ENCODE measurements at regions not wholly inside any gene's neighbourhood (a gene's known extent, or its start where the extent isn't known, plus 50 kb on each side); places are given as distances from the start of the nearest gene placed in this dataset.

- CTCF ChIA-PET, result no interaction called here
- H3K4me3 Mint-ChIP-seq, result no peak overlapping the region
- POLR2A ChIA-PET, result no interaction called here
- no peak overlapping the region for H3K27ac Mint-ChIP-seq
- no peaks in the 10 kb centered on the region for H3K4me1 Mint-ChIP-seq
- DNase-seq, result no peak
- H3K9me3 Mint-ChIP-seq, result no peaks in the 10 kb centered on the region
- no peaks in the 10 kb centered on the region for H3K27me3 Mint-ChIP-seq
- H3K36me3 Mint-ChIP-seq (ENCODE audit: low read depth), result no peaks in the 10 kb centered on the region
Observed at GRCh38 chr13:22198001-22198400, 527.1 kb downstream of the FGF9 start.

- Mint-ChIP-seq H3K27ac (no peak overlapping the region), H3K27me3 (no peaks in the 10 kb centered on the region), H3K4me1 (no peaks in the 10 kb centered on the region), H3K9me3 (no peaks in the 10 kb centered on the region), H3K36me3 (ENCODE audit: low read depth) (no peaks in the 10 kb centered on the region), H3K4me3 (no peak overlapping the region)
- CTCF ChIA-PET, result no interaction called here
- POLR2A ChIA-PET, result no interaction called here
- DNase-seq, result no peak
Observed at GRCh38 chr13:22198641-22199217, 527.9 kb downstream of the FGF9 start.

GRCh38 chr13:22200440-22200839, 529.6 kb downstream of the FGF9 start:
- CTCF ChIA-PET, result no interaction called here

GRCh38 chr13:22201375-22201925, 530.6 kb downstream of the FGF9 start:
- H3K4me1 Mint-ChIP-seq, result no peaks in the 10 kb centered on the region
- H3K4me3 Mint-ChIP-seq, result no peak overlapping the region
- POLR2A ChIA-PET, result no interaction called here
- no peaks in the 10 kb centered on the region for H3K9me3 Mint-ChIP-seq
- H3K27me3 Mint-ChIP-seq, result no peaks in the 10 kb centered on the region
- CTCF ChIA-PET, result no interaction called here
- no peak overlapping the region for H3K27ac Mint-ChIP-seq
- no peaks in the 10 kb centered on the region for H3K36me3 Mint-ChIP-seq (ENCODE audit: low read depth)
- DNase-seq, result no peak

More at GRCh38 chr13:22200440-22200839, 529.6 kb downstream of the FGF9 start:
- no peak overlapping the region for H3K27ac Mint-ChIP-seq
- H3K36me3 Mint-ChIP-seq (ENCODE audit: low read depth), result no peaks in the 10 kb centered on the region
- no peaks in the 10 kb centered on the region for H3K9me3 Mint-ChIP-seq
- no peak overlapping the region for H3K4me3 Mint-ChIP-seq
- no peaks in the 10 kb centered on the region for H3K27me3 Mint-ChIP-seq
- no peaks in the 10 kb centered on the region for H3K4me1 Mint-ChIP-seq
- DNase-seq, result no peak
- POLR2A ChIA-PET, result no interaction called here

GRCh38 chr13:22210134-22210930, 539.5 kb downstream of the FGF9 start:
- CTCF ChIA-PET, result no interaction called here
- POLR2A ChIA-PET, result no interaction called here
- no peak overlapping the region for H3K27ac Mint-ChIP-seq

GRCh38 chr13:22211876-22212275, 541.0 kb downstream of the FGF9 start:
- ChIA-PET CTCF (no interaction called here), POLR2A (no interaction called here)
- H3K4me1 Mint-ChIP-seq, result no peaks in the 10 kb centered on the region
- H3K27ac Mint-ChIP-seq, result no peak overlapping the region
- DNase-seq, result no peak
- no peak overlapping the region for H3K4me3 Mint-ChIP-seq
- no peaks in the 10 kb centered on the region for H3K36me3 Mint-ChIP-seq (ENCODE audit: low read depth)
- peaks cover 1% of the 10 kb centered on the region for H3K9me3 Mint-ChIP-seq
- no peaks in the 10 kb centered on the region for H3K27me3 Mint-ChIP-seq

More at GRCh38 chr13:22210134-22210930, 539.5 kb downstream of the FGF9 start:
- Mint-ChIP-seq H3K4me3 (no peak overlapping the region), H3K9me3 (peaks cover 1% of the 10 kb centered on the region), H3K27me3 (no peaks in the 10 kb centered on the region), H3K4me1 (no peaks in the 10 kb centered on the region), H3K36me3 (ENCODE audit: low read depth) (no peaks in the 10 kb centered on the region)
- no peak for DNase-seq

- H3K36me3 Mint-ChIP-seq (ENCODE audit: low read depth), result no peaks in the 10 kb centered on the region
- H3K4me1 Mint-ChIP-seq, result no peaks in the 10 kb centered on the region
- POLR2A ChIA-PET, result no interaction called here
- H3K9me3 Mint-ChIP-seq, result peaks cover 1% of the 10 kb centered on the region
- no peak overlapping the region for H3K4me3 Mint-ChIP-seq
- no peaks in the 10 kb centered on the region for H3K27me3 Mint-ChIP-seq
- CTCF ChIA-PET, result no interaction called here
- H3K27ac Mint-ChIP-seq, result no peak overlapping the region
- no peak for DNase-seq
Observed at GRCh38 chr13:22212576-22212975, 541.7 kb downstream of the FGF9 start.

GRCh38 chr13:22214184-22214583, 543.3 kb downstream of the FGF9 start:
- H3K27ac Mint-ChIP-seq, result no peak overlapping the region
- CTCF ChIA-PET, result no interaction called here
- DNase-seq, result no peak
- H3K27me3 Mint-ChIP-seq, result peaks cover 3% of the 10 kb centered on the region
- POLR2A ChIA-PET, result no interaction called here
- H3K9me3 Mint-ChIP-seq, result no peaks in the 10 kb centered on the region
- H3K36me3 Mint-ChIP-seq (ENCODE audit: low read depth), result no peaks in the 10 kb centered on the region
- no peak overlapping the region for H3K4me3 Mint-ChIP-seq
- no peaks in the 10 kb centered on the region for H3K4me1 Mint-ChIP-seq

GRCh38 chr13:22218797-22219196, 547.9 kb downstream of the FGF9 start:
- no peak for DNase-seq
- Mint-ChIP-seq H3K4me3 (no peak overlapping the region), H3K9me3 (no peaks in the 10 kb centered on the region), H3K27ac (no peak overlapping the region), H3K4me1 (no peaks in the 10 kb centered on the region), H3K27me3 (peaks cover 3% of the 10 kb centered on the region), H3K36me3 (ENCODE audit: low read depth) (no peaks in the 10 kb centered on the region)
- POLR2A ChIA-PET, result no interaction called here
- CTCF ChIA-PET, result no interaction called here

GRCh38 chr13:22219709-22220108, 548.8 kb downstream of the FGF9 start:
- CTCF ChIA-PET, result no interaction called here
- no peak for DNase-seq
- no peak overlapping the region for H3K27ac Mint-ChIP-seq
- H3K27me3 Mint-ChIP-seq, result peaks cover 3% of the 10 kb centered on the region
- no peaks in the 10 kb centered on the region for H3K9me3 Mint-ChIP-seq
- no peaks in the 10 kb centered on the region for H3K4me1 Mint-ChIP-seq
- H3K36me3 Mint-ChIP-seq (ENCODE audit: low read depth), result no peaks in the 10 kb centered on the region
- POLR2A ChIA-PET, result no interaction called here
- no peak overlapping the region for H3K4me3 Mint-ChIP-seq

- H3K9me3 Mint-ChIP-seq, result no peaks in the 10 kb centered on the region
- ChIA-PET POLR2A (no interaction called here), CTCF (no interaction called here)
- no peak for DNase-seq
- H3K4me1 Mint-ChIP-seq, result no peaks in the 10 kb centered on the region
- no peak overlapping the region for H3K4me3 Mint-ChIP-seq
- peaks cover 3% of the 10 kb centered on the region for H3K27me3 Mint-ChIP-seq
- no peak overlapping the region for H3K27ac Mint-ChIP-seq
- H3K36me3 Mint-ChIP-seq (ENCODE audit: low read depth), result no peaks in the 10 kb centered on the region
Observed at GRCh38 chr13:22220151-22221135, 549.6 kb downstream of the FGF9 start.

GRCh38 chr13:22223411-22223810, 552.5 kb downstream of the FGF9 start:
- CTCF ChIA-PET, result no interaction called here

GRCh38 chr13:22226086-22226485, 555.2 kb downstream of the FGF9 start:
- H3K4me1 Mint-ChIP-seq, result no peaks in the 10 kb centered on the region
- H3K4me3 Mint-ChIP-seq, result no peak overlapping the region
- DNase-seq, result no peak
- CTCF ChIA-PET, result no interaction called here
- H3K36me3 Mint-ChIP-seq (ENCODE audit: low read depth), result no peaks in the 10 kb centered on the region
- no peaks in the 10 kb centered on the region for H3K9me3 Mint-ChIP-seq
- no peaks in the 10 kb centered on the region for H3K27me3 Mint-ChIP-seq
- H3K27ac Mint-ChIP-seq, result no peak overlapping the region
- POLR2A ChIA-PET, result no interaction called here

More at GRCh38 chr13:22223411-22223810, 552.5 kb downstream of the FGF9 start:
- Mint-ChIP-seq H3K4me3 (no peak overlapping the region), H3K27ac (no peak overlapping the region), H3K9me3 (no peaks in the 10 kb centered on the region), H3K36me3 (ENCODE audit: low read depth) (no peaks in the 10 kb centered on the region), H3K4me1 (no peaks in the 10 kb centered on the region), H3K27me3 (peaks cover under 1% of the 10 kb centered on the region)
- DNase-seq, result no peak
- POLR2A ChIA-PET, result no interaction called here
